Testis (tissue), 2 donors: ENCODE measurements at regions not wholly inside any gene's neighbourhood (a gene's known extent, or its start where the extent isn't known, plus 50 kb on each side); places are given as distances from the start of the nearest gene placed in this dataset.

Experiments used
- POLR2A ChIP-seq: fragments of 450-650 bp; IDR thresholded peaks from one replicate; pipeline ENCODE4 v1.6.1; 2017; ENCODE audit warnings: antibody characterized with exemption, mild to moderate bottlenecking, moderate library complexity
- TF ChIP-seq, protein P1 (sequence below), 3 experiments: fragments of 450-650 bp in 2 of 3; fragments of 200-600 bp in 1 of 3; sonication (generic) in 1 of 3; IDR thresholded peaks; one replicate each; pipeline ENCODE4 v1.5.1; 2016 to 2019; ENCODE audit warnings: antibody characterized with exemption in 3 of 3, mild to moderate bottlenecking in 2 of 3, moderate library complexity in 1 of 3

DNA sequence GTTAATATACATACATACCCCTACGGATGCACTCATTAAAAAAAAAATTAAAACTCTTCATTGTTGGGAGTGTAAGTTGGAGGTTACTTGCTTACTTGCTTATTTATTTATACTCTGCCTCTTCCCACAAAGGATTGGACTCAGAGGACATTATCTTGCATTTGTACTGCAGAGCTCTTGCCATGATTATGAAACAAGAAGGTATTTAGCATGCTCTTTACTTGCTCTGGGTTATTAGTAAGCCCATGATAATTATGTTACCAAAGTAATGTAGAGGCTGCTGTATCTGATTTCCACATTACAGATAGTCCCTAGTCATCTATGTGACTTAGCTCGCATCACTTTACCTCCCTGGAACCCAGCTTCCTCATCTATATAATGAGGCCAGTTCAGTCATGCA is 355.1 kb upstream of the PTBP2 start:
- TF ChIP-seq, protein P1, sequence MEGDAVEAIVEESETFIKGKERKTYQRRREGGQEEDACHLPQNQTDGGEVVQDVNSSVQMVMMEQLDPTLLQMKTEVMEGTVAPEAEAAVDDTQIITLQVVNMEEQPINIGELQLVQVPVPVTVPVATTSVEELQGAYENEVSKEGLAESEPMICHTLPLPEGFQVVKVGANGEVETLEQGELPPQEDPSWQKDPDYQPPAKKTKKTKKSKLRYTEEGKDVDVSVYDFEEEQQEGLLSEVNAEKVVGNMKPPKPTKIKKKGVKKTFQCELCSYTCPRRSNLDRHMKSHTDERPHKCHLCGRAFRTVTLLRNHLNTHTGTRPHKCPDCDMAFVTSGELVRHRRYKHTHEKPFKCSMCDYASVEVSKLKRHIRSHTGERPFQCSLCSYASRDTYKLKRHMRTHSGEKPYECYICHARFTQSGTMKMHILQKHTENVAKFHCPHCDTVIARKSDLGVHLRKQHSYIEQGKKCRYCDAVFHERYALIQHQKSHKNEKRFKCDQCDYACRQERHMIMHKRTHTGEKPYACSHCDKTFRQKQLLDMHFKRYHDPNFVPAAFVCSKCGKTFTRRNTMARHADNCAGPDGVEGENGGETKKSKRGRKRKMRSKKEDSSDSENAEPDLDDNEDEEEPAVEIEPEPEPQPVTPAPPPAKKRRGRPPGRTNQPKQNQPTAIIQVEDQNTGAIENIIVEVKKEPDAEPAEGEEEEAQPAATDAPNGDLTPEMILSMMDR (IDR thresholded peaks at IDR 0.05) = no peak
- no peak for TF ChIP-seq POLR2A
